Lung (tissue), 11 donors: ENCODE measurements at regions not wholly inside any gene's neighbourhood (a gene's known extent, or its start where the extent isn't known, plus 50 kb on each side); places are given as distances from the start of the nearest gene placed in this dataset.
A peak's percentile ranks its signal among the peaks of the same experiment; 100 is the strongest.

Experiments
- ATAC-seq: fragments of 200-7000 bp; cut with Tn5 transposase; one replicate; pipeline ENCODE4 v1.9.1; 2020; ENCODE audit warnings: moderate number of reproducible peaks; ENCODE audit not compliant: insufficient read depth, low FRiP score
- DNase-seq, 3 donors: peaks; one replicate each; pipeline ENCODE4 v3.0.0-alpha.2; 2013 to 2017
- H3K27ac ChIP-seq, 2 donors: one replicate each; pipeline ENCODE4 v1.5.1; 2013; ENCODE audit warnings: mild to moderate bottlenecking in 2 of 2, moderate library complexity in 2 of 2, control low read depth in 1 of 2, inconsistent platforms in 1 of 2, low read depth in 1 of 2, low read length in 1 of 2
- H3K27me3 ChIP-seq, 3 donors: one replicate each; pipeline ENCODE4 v1.5.1; 2013; ENCODE audit warnings: low read length in 2 of 3; ENCODE audit not compliant: control insufficient read depth in 3 of 3, insufficient read depth in 3 of 3
- H3K36me3 ChIP-seq, 4 donors: one replicate each; pipeline ENCODE4 v1.5.1; 2013; ENCODE audit warnings: low read length in 4 of 4, mild to moderate bottlenecking in 1 of 4, moderate library complexity in 1 of 4; ENCODE audit not compliant: control insufficient read depth in 4 of 4, insufficient read depth in 4 of 4
- H3K4me1 ChIP-seq, 5 donors: one replicate each; pipeline ENCODE4 v1.5.1; 2013; ENCODE audit warnings: low read length in 5 of 5, mild to moderate bottlenecking in 2 of 5, moderate library complexity in 1 of 5; ENCODE audit not compliant: control insufficient read depth in 5 of 5, insufficient read depth in 5 of 5
- H3K4me3 ChIP-seq: one replicate; pipeline ENCODE4 v1.5.1; 2013; ENCODE audit warnings: mild to moderate bottlenecking, control low read depth, moderate library complexity
- H3K9ac ChIP-seq, 2 donors: one replicate each; pipeline ENCODE4 v1.5.1; 2013; ENCODE audit warnings: low read length in 2 of 2, control low read depth in 1 of 2; ENCODE audit not compliant: insufficient read depth in 1 of 2
- H3K9me3 ChIP-seq, 4 donors: one replicate each; pipeline ENCODE4 v1.5.1; 2013; ENCODE audit warnings: low read length in 3 of 4, mild to moderate bottlenecking in 1 of 4, moderate library complexity in 1 of 4; ENCODE audit not compliant: control insufficient read depth in 4 of 4, insufficient read depth in 3 of 4
- CTCF ChIP-seq: IDR thresholded peaks from 2 replicates; pipeline ENCODE4 v1.5.1; 2012; ENCODE audit warnings: mild to moderate bottlenecking; ENCODE audit errors: control extremely low read depth, extremely low read depth
- WGBS, 2 donors: extraction: QIAGEN DNeasy Blood & Tissue Kit; methylation state at CpG; one replicate each; pipeline ENCODE4 v1.1.7; 2013; 5-methylcytosine and 5-hydroxymethylcytosine counted together
- donor health status: control.
- donor health status: control.
- donor health status: Bipolar disorder and iron deficiency.
- donor health status: healthy.
- donor health status: DM: yes; HTN: yes; CAD: no.

- Histone ChIP-seq H3K4me1 (peaks cover 6 to 42% (median 41%) of the 10 kb centered on the region in 5 donors), H3K4me3 (no peak overlapping the region), H3K9ac (no peak overlapping the region), H3K27me3 (no peaks in the 10 kb centered on the region), H3K36me3 (no peaks in the 10 kb centered on the region), H3K9me3 (no peaks in the 10 kb centered on the region), H3K27ac (no peak overlapping the region)
- DNase-seq (peak in 2 of 3 donors; percentile 51 to 65), ATAC-seq (no peak)
- 77% methylated on average over 4 of the region's 4 CpGs for WGBS, 2 donors
- no peak for TF ChIP-seq CTCF
Observed at GRCh38 chr3:177599837-177600236, 402.6 kb upstream of the TBL1XR1 start.

- DNase-seq: no peak
- H3K27me3 ChIP-seq: no peaks in the 10 kb centered on the region
- H3K27ac ChIP-seq: no peak overlapping the region
- peaks cover 0 to 1% (median 0%) of the 10 kb centered on the region in 4 donors for H3K9me3 ChIP-seq
- no peak for TF ChIP-seq CTCF
- H3K4me3 ChIP-seq: no peak overlapping the region
- H3K36me3 ChIP-seq: no peaks in the 10 kb centered on the region
- H3K9ac ChIP-seq: no peak overlapping the region
- WGBS, 2 donors: 66 to 82% methylated on average over 2 of the region's 2 CpGs
- peaks cover 6 to 42% (median 41%) of the 10 kb centered on the region in 5 donors for H3K4me1 ChIP-seq
- no peak for ATAC-seq
Observed at GRCh38 chr3:177600411-177600810, 403.1 kb upstream of the TBL1XR1 start.

- no peak for ATAC-seq
- Histone ChIP-seq H3K4me1 (peaks cover 6 to 42% (median 37%) of the 10 kb centered on the region in 5 donors), H3K27ac (no peak overlapping the region)
Observed at GRCh38 chr3:177601152-177601551, 403.9 kb upstream of the TBL1XR1 start.

More at GRCh38 chr3:177601152-177601551, 403.9 kb upstream of the TBL1XR1 start:
- Histone ChIP-seq H3K4me3 (no peak overlapping the region), H3K27me3 (no peaks in the 10 kb centered on the region), H3K9me3 (peaks cover 0 to 1% (median 0%) of the 10 kb centered on the region in 4 donors), H3K36me3 (no peaks in the 10 kb centered on the region), H3K9ac (no peak overlapping the region)
- DNase-seq: no peak
- no peak for TF ChIP-seq CTCF
